SK-N-MC (cell line): ENCODE measurements at regions not wholly inside any gene's neighbourhood (a gene's known extent, or its start where the extent isn't known, plus 50 kb on each side); places are given as distances from the start of the nearest gene placed in this dataset.

ENCODE experiments used
- EZH2 ChIP-seq: fragments of 200-600 bp; sonication (generic); IDR thresholded peaks from one replicate; pipeline ENCODE4 v1.6.1; 2017; ENCODE audit warnings: antibody characterized with exemption
- FOXP2 ChIP-seq: optimal IDR thresholded peaks from 2 replicates; pipeline ENCODE3; 2011; ENCODE audit warnings: mild to moderate bottlenecking, moderate library complexity; ENCODE audit not compliant: insufficient read depth; ENCODE audit errors: extremely low read length, control extremely low read depth

DNA sequence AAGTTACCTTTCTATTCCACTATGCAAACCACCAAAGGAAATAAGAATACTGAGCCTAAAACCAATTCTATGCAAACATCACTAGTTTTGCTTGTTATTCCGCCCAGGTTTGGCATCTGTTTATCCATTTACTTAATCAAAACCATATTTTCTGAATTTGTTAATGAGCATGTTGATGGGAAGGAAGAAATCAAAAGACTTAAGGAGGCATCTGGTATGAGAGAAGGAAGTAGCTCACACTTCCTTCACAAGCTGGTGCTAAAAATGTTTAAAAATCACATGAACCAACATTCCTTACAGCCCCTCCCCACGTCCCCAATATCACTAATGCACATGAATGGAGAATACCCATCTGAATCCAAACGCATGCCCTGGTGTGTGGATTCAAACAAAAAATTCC lies 52.0 kb upstream of the PRKAR2B start:
- TF ChIP-seq EZH2 (no peak), FOXP2 (no peak)
